Liver (tissue), 8 donors: ENCODE measurements at regions not wholly inside any gene's neighbourhood (a gene's known extent, or its start where the extent isn't known, plus 50 kb on each side); places are given as distances from the start of the nearest gene placed in this dataset.

Source experiments
- DNase-seq: peaks from one replicate; pipeline ENCODE4 v3.0.0-alpha.2; 2017; ENCODE audit warnings: low spot score
- H3K27ac ChIP-seq, 2 donors: one replicate each; pipeline ENCODE4 v1.7.0; 2013; ENCODE audit warnings: inconsistent platforms in 2 of 2, low read length in 2 of 2, control low read depth in 1 of 2, low read depth in 1 of 2, mild to moderate bottlenecking in 1 of 2
- H3K27me3 ChIP-seq, 4 donors: one replicate each; pipeline versions ENCODE4 v1.6.1 to v1.7.0; 2013; ENCODE audit warnings: low read length in 3 of 4, inconsistent platforms in 1 of 4, mild to moderate bottlenecking in 1 of 4, moderate library complexity in 1 of 4; ENCODE audit not compliant: control insufficient read depth in 4 of 4, insufficient read depth in 4 of 4
- H3K36me3 ChIP-seq, 4 donors: one replicate each; pipeline versions ENCODE4 v1.6.1 to v1.7.0; 2013; ENCODE audit warnings: low read length in 3 of 4, mild to moderate bottlenecking in 3 of 4, low read depth in 1 of 4, moderate library complexity in 1 of 4; ENCODE audit not compliant: control insufficient read depth in 4 of 4, insufficient read depth in 3 of 4
- H3K4me1 ChIP-seq, 4 donors: one replicate each; pipeline versions ENCODE4 v1.6.1 to v1.7.0; 2013; ENCODE audit warnings: low read length in 3 of 4, mild to moderate bottlenecking in 3 of 4, moderate library complexity in 1 of 4; ENCODE audit not compliant: control insufficient read depth in 4 of 4, insufficient read depth in 4 of 4
- H3K4me3 ChIP-seq, 3 donors: one replicate each; pipeline versions ENCODE4 v1.6.1 to v1.7.0; 2013; ENCODE audit warnings: low read length in 3 of 3, control low read depth in 1 of 3, low read depth in 1 of 3, mild to moderate bottlenecking in 1 of 3
- H3K9ac ChIP-seq, 2 donors: one replicate each; pipeline ENCODE4 v1.7.0; 2013; ENCODE audit warnings: low read length in 2 of 2, mild to moderate bottlenecking in 2 of 2, moderate library complexity in 2 of 2, control low read depth in 1 of 2, low read depth in 1 of 2
- H3K9me3 ChIP-seq, 4 donors: one replicate each; pipeline versions ENCODE4 v1.6.1 to v1.7.0; 2013; ENCODE audit warnings: low read length in 3 of 4; ENCODE audit not compliant: control insufficient read depth in 4 of 4
- CTCF ChIP-seq: fragments of 150-350 bp; IDR thresholded peaks from 2 replicates; pipeline ENCODE4 v1.5.1; 2017; ENCODE audit warnings: improper control_type of control experiment, low read depth, low read length; ENCODE audit not compliant: missing input control
- EGR1 ChIP-seq, 2 donors: IDR thresholded peaks; 2 replicates each; pipeline ENCODE4 v1.6.1; 2016 to 2018; ENCODE audit warnings: antibody characterized with exemption in 2 of 2, low read depth in 2 of 2
- FOXA1 ChIP-seq: IDR thresholded peaks from 2 replicates; pipeline ENCODE4 v1.6.1; 2016; ENCODE audit warnings: antibody characterized with exemption
- FOXA2 ChIP-seq: IDR thresholded peaks from 2 replicates; pipeline ENCODE4 v1.6.1; 2016; ENCODE audit warnings: antibody characterized with exemption
- GABPA ChIP-seq, 2 donors: IDR thresholded peaks in 1 of 2; conservative IDR thresholded peaks in 1 of 2; 2 replicates each; pipeline ENCODE4 v1.6.1; 2016; ENCODE audit warnings: antibody characterized with exemption in 2 of 2, mild to moderate bottlenecking in 1 of 2, moderate library complexity in 1 of 2
- HNF4A ChIP-seq, 2 donors: conservative IDR thresholded peaks; 2 replicates each; pipeline ENCODE4 v1.6.1; 2016; ENCODE audit warnings: antibody characterized with exemption in 2 of 2, mild to moderate bottlenecking in 2 of 2
- JUND ChIP-seq, 2 donors: IDR thresholded peaks; 2 replicates each; pipeline ENCODE4 v1.6.1; 2016; ENCODE audit warnings: antibody characterized with exemption in 2 of 2
- NR2F2 ChIP-seq: IDR thresholded peaks from 2 replicates; pipeline ENCODE4 v1.6.1; 2016; ENCODE audit warnings: antibody characterized with exemption
- RAD21 ChIP-seq, 2 donors: IDR thresholded peaks; 2 replicates each; pipeline ENCODE4 v1.6.1; 2016; ENCODE audit warnings: antibody characterized with exemption in 2 of 2, mild to moderate bottlenecking in 2 of 2
- REST ChIP-seq: IDR thresholded peaks from 2 replicates; pipeline ENCODE4 v1.6.1; 2016; ENCODE audit warnings: antibody characterized with exemption, mild to moderate bottlenecking
- RXRA ChIP-seq, 2 donors: IDR thresholded peaks; 2 replicates each; pipeline ENCODE4 v1.6.1; 2017 to 2018; ENCODE audit warnings: antibody characterized with exemption in 2 of 2, mild to moderate bottlenecking in 1 of 2
- SP1 ChIP-seq: IDR thresholded peaks from 2 replicates; pipeline ENCODE4 v1.6.1; 2018; ENCODE audit warnings: antibody characterized with exemption, mild to moderate bottlenecking
- TAF1 ChIP-seq: conservative IDR thresholded peaks from 2 replicates; pipeline ENCODE4 v1.6.1; 2016; ENCODE audit warnings: antibody characterized with exemption, mild to moderate bottlenecking
- YY1 ChIP-seq: IDR thresholded peaks from 2 replicates; pipeline ENCODE4 v1.6.1; 2016; ENCODE audit warnings: antibody characterized with exemption, mild to moderate bottlenecking
- ZBTB33 ChIP-seq: IDR thresholded peaks from 2 replicates; pipeline ENCODE4 v1.6.1; 2016; ENCODE audit warnings: antibody characterized with exemption
- WGBS: extraction: QIAGEN DNeasy Blood & Tissue Kit; methylation state at CpG from one replicate; pipeline ENCODE4 v1.1.7; 2013; 5-methylcytosine and 5-hydroxymethylcytosine counted together
- TF ChIP-seq, protein P1 (sequence below): IDR thresholded peaks from 2 replicates; pipeline ENCODE4 v1.6.1; 2016; ENCODE audit warnings: antibody characterized with exemption
- donor health status: healthy.
- donor health status: healthy.
- donor health status: healthy.
- donor health status: healthy.
- donor health status: healthy.

- DNase-seq, result peak; percentile 28
- Histone ChIP-seq H3K27me3 (no peaks in the 10 kb centered on the region), H3K9me3 (no peaks in the 10 kb centered on the region), H3K27ac (no peak overlapping the region), H3K9ac (no peak overlapping the region), H3K4me1 (peaks cover 0 to 9% (median 5%) of the 10 kb centered on the region in 4 donors), H3K36me3 (no peaks in the 10 kb centered on the region), H3K4me3 (no peak overlapping the region)
- TF ChIP-seq HNF4A (conservative IDR thresholded peaks at IDR 0.05), result no peak
- TF ChIP-seq RXRA (IDR thresholded peaks at IDR 0.05), result no peak
- TF ChIP-seq RAD21 (IDR thresholded peaks at IDR 0.05), result no peak
- TF ChIP-seq ZBTB33, result no peak
- TF ChIP-seq FOXA2, result no peak
- no peak for TF ChIP-seq YY1
- TF ChIP-seq TAF1, result no peak
- no peak for TF ChIP-seq FOXA1
- TF ChIP-seq JUND (IDR thresholded peaks at IDR 0.05), result no peak
- no peak for TF ChIP-seq NR2F2
- TF ChIP-seq EGR1 (IDR thresholded peaks at IDR 0.05; ENCODE audit: low read depth in 2 of 2), result no peak
- no peak for TF ChIP-seq CTCF
- TF ChIP-seq REST, result no peak
- TF ChIP-seq SP1, result no peak
- TF ChIP-seq GABPA (IDR thresholded peaks at IDR 0.05 in 1 of 2, conservative IDR thresholded peaks at IDR 0.05 in 1 of 2), result no peak
- WGBS, result 91% methylated on average over 13 of the region's 13 CpGs
These were observed 208.7 kb downstream of the CYP26B1 start for GRCh38 chr2:71938659-71939587.

- Histone ChIP-seq H3K4me1 (peaks cover 0 to 9% (median 5%) of the 10 kb centered on the region in 4 donors), H3K4me3 (no peak overlapping the region), H3K27me3 (no peaks in the 10 kb centered on the region), H3K9ac (no peak overlapping the region), H3K27ac (no peak overlapping the region), H3K36me3 (no peaks in the 10 kb centered on the region), H3K9me3 (no peaks in the 10 kb centered on the region)
- WGBS, result 88% methylated on average over 1 of the region's 1 CpG
- TF ChIP-seq RAD21 (IDR thresholded peaks at IDR 0.05) (no peak), YY1 (no peak), JUND (IDR thresholded peaks at IDR 0.05) (no peak), TAF1 (no peak), ZBTB33 (no peak), NR2F2 (no peak), SP1 (no peak), FOXA2 (no peak)
- TF ChIP-seq, protein P1, sequence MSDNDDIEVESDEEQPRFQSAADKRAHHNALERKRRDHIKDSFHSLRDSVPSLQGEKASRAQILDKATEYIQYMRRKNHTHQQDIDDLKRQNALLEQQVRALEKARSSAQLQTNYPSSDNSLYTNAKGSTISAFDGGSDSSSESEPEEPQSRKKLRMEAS, result no peak
- peak; percentile 30 for DNase-seq
These were observed 209.6 kb downstream of the CYP26B1 start for GRCh38 chr2:71938108-71938507.
